Gastroesophageal sphincter (tissue), 4 donors: ENCODE measurements at regions not wholly inside any gene's neighbourhood (a gene's known extent, or its start where the extent isn't known, plus 50 kb on each side); places are given as distances from the start of the nearest gene placed in this dataset.

Source experiments
- ATAC-seq: fragments of 150-250 bp; one replicate; pipeline ENCODE4 v1.9.1; 2016; ENCODE audit warnings: mild to moderate bottlenecking, moderate library complexity
- H3K27ac ChIP-seq, 4 donors: fragments of 200-600 bp; sonication (generic) in 3 of 4; 1 replicate in 3 of 4; 2 replicates in 1 of 4; pipeline ENCODE4 v1.5.1; 2016 to 2019
- H3K27me3 ChIP-seq: fragments of 200-600 bp; sonication (generic); one replicate; pipeline ENCODE4 v1.5.1; 2019
- H3K36me3 ChIP-seq, 2 donors: fragments of 200-600 bp; sonication (generic); one replicate each; pipeline ENCODE4 v1.5.1; 2019; ENCODE audit warnings: control low read depth in 1 of 2
- H3K4me1 ChIP-seq, 3 donors: fragments of 200-600 bp; sonication (generic); 1 replicate in 2 of 3; 2 replicates in 1 of 3; pipeline ENCODE4 v1.5.1; 2016 to 2019; ENCODE audit warnings: control low read depth in 2 of 3
- H3K4me3 ChIP-seq, 2 donors: fragments of 200-600 bp; sonication (generic); one replicate each; pipeline ENCODE4 v1.5.1; 2019; ENCODE audit warnings: mild to moderate bottlenecking in 1 of 2, moderate library complexity in 1 of 2
- H3K9me3 ChIP-seq, 3 donors: fragments of 200-600 bp; sonication (generic); one replicate each; pipeline ENCODE4 v1.5.1; 2017 to 2019; ENCODE audit warnings: control low read depth in 2 of 3
- EP300 ChIP-seq: sonication (generic); formaldehyde crosslinking; IDR thresholded peaks from one replicate; pipeline ENCODE4 v1.6.1; 2017; ENCODE audit warnings: antibody characterized with exemption, mild to moderate bottlenecking
- POLR2A ChIP-seq, 2 donors: fragments of 450-650 bp; IDR thresholded peaks; one replicate each; pipeline ENCODE4 v1.6.1; 2017; ENCODE audit warnings: antibody characterized with exemption in 2 of 2, mild to moderate bottlenecking in 2 of 2, moderate library complexity in 1 of 2
- POLR2AphosphoS5 ChIP-seq: sonication (generic); formaldehyde crosslinking; IDR thresholded peaks from one replicate; pipeline ENCODE4 v1.6.1; 2017; ENCODE audit warnings: antibody characterized with exemption
- WGBS, 2 donors: methylation state at CpG; one replicate each; pipeline ENCODE4 v1.1.5; 2018; ENCODE audit warnings: low coverage in 1 of 2; 5-methylcytosine and 5-hydroxymethylcytosine counted together
- TF ChIP-seq, protein P1 (sequence below), 4 experiments: fragments of 200-600 bp in 2 of 4; fragments of 450-650 bp in 2 of 4; sonication (generic) in 1 of 4; IDR thresholded peaks; one replicate each; pipeline ENCODE4 v1.5.1; 2017 to 2019; ENCODE audit warnings: antibody characterized with exemption in 4 of 4, mild to moderate bottlenecking in 2 of 4, moderate library complexity in 2 of 4

DNA sequence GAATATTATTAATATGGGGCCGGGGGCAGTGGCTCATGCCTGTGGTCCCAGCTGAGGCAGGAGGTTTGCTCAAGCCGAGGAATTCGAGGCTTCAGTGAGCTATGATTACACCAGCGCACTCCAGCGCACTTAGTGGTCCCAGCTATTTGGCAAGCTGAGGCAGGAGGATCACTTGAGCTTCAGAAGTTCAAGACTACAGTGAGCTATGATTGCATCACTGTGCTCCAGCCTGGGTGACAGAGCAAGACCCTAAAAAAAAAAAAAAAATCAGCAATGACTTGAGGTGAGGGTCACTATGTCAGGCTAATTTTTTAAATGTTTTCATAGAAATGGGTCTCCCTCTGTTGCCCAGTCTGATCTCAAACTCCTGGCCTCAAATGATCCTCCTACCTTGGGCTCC, 243.4 kb downstream of the RBM19 start:
- no peak overlapping the region for H3K27ac ChIP-seq
- TF ChIP-seq EP300 (no peak), POLR2AphosphoS5 (no peak), POLR2A (IDR thresholded peaks at IDR 0.05) (no peak)
- TF ChIP-seq, protein P1, sequence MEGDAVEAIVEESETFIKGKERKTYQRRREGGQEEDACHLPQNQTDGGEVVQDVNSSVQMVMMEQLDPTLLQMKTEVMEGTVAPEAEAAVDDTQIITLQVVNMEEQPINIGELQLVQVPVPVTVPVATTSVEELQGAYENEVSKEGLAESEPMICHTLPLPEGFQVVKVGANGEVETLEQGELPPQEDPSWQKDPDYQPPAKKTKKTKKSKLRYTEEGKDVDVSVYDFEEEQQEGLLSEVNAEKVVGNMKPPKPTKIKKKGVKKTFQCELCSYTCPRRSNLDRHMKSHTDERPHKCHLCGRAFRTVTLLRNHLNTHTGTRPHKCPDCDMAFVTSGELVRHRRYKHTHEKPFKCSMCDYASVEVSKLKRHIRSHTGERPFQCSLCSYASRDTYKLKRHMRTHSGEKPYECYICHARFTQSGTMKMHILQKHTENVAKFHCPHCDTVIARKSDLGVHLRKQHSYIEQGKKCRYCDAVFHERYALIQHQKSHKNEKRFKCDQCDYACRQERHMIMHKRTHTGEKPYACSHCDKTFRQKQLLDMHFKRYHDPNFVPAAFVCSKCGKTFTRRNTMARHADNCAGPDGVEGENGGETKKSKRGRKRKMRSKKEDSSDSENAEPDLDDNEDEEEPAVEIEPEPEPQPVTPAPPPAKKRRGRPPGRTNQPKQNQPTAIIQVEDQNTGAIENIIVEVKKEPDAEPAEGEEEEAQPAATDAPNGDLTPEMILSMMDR (IDR thresholded peaks at IDR 0.05) = no peak
- no peaks in the 10 kb centered on the region for H3K4me1 ChIP-seq
- ATAC-seq = no peak
- peaks cover 0 to 8% (median 0%) of the 10 kb centered on the region in 3 donors for H3K9me3 ChIP-seq
- WGBS, 2 donors = no CpG with 5 or more reads among the region's 5 CpGs
- H3K27me3 ChIP-seq = peaks cover 74% of the 10 kb centered on the region
- no peak overlapping the region for H3K4me3 ChIP-seq
- no peaks in the 10 kb centered on the region for H3K36me3 ChIP-seq

DNA sequence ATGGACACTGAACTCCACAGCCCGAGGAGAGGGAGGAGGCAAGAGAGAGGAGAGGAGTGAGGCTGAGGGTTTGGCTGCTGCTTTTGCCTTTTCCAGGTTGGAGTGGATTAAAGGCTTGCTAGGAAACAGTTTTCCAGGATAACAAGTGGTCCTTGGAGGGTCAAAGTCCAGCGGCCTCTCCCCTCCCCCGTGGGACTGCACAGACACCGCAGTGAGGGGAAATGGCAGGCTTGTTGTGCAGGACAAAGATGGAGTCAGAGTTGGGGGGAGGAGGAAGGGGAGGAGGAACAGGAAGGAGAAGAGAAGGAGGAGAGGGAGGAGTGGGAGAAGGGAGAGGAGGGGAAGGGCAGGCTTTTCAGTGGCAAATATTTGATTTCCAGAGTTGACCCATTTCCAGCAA, 245.5 kb downstream of the RBM19 start:
- Histone ChIP-seq H3K36me3 (no peaks in the 10 kb centered on the region), H3K9me3 (peaks cover 0 to 9% (median 0%) of the 10 kb centered on the region in 3 donors), H3K27me3 (peaks cover 66% of the 10 kb centered on the region), H3K4me1 (no peaks in the 10 kb centered on the region), H3K27ac (no peak overlapping the region), H3K4me3 (no peak overlapping the region)
- no peak for ATAC-seq
- 19 to 50% methylated on average over 3 of the region's 4 CpGs for WGBS, 2 donors
- TF ChIP-seq POLR2AphosphoS5 = no peak
- no peak for TF ChIP-seq POLR2A (IDR thresholded peaks at IDR 0.05)
- TF ChIP-seq EP300 = no peak
- TF ChIP-seq, protein P1 (IDR thresholded peaks at IDR 0.05) = no peak

DNA sequence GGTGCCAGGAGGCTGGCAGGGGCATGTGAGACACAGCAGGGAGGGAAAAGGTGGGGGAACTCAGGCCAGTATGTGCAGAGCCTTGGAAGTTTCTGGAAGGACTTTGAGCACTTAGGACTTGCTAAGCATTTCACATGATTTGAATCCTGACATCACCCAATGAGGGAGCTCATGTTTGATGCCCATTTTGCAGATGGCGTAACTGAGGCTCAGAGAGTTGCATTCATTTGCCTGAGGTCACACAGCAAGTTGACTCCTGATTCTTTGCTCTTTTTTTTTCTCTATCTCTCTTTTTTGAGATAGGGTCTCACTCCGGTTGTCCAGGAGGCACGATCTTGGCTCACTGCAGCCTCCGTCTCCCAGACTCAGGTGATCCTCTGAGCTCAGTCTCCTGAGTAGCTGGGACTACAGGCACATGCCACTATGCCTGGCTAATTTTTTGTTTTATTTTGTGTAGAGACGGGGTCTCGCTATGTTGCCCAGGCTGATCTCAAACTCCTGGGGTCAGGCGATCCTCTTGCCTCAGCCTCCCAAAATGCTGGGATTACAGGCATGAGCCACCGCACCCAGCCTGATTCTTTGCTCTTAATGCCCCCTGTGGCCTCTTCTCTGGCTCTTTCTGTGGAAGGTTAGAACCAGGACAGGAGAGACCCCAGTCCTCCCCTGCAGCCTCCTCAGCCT, 246.1 kb downstream of the RBM19 start:
- no peaks in the 10 kb centered on the region for H3K36me3 ChIP-seq
- no peak overlapping the region for H3K27ac ChIP-seq
- peaks cover 0 to 9% (median 0%) of the 10 kb centered on the region in 3 donors for H3K9me3 ChIP-seq
- ATAC-seq = no peak
- no peaks in the 10 kb centered on the region for H3K4me1 ChIP-seq
- H3K4me3 ChIP-seq = no peak overlapping the region
- H3K27me3 ChIP-seq = peaks cover 61% of the 10 kb centered on the region
- WGBS, 2 donors = 79 to 86% methylated on average over 3 of the region's 8 CpGs
- TF ChIP-seq EP300 (no peak), POLR2A (IDR thresholded peaks at IDR 0.05) (no peak)

DNA sequence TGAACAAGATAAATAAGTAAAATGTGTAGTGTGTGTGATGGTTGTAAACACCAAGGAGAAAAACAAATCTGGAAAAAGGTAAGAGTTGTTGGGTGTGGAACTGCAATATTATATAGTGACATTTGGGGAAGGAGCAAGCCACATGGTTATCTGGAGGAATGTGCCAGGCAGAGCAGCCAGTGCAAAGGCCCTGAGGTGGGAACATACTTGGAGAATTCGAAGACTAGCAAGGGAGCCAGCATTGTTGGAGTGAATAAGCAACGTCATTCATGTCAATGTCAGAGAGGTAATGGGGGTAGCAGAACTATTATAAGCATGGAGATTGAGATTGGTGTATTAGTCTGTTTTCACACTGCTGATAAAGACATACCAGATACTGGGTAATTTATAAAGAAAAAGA, 241.5 kb upstream of the LHX5 start:
- Histone ChIP-seq H3K9me3 (peaks cover 0 to 32% (median 0%) of the 10 kb centered on the region in 3 donors), H3K27me3 (peaks cover 21% of the 10 kb centered on the region), H3K4me1 (no peaks in the 10 kb centered on the region), H3K27ac (no peak overlapping the region), H3K36me3 (no peaks in the 10 kb centered on the region), H3K4me3 (no peak overlapping the region)
- WGBS, 2 donors = 60 to 84% methylated on average over 2 of the region's 2 CpGs
- TF ChIP-seq POLR2AphosphoS5 = no peak
- TF ChIP-seq POLR2A (IDR thresholded peaks at IDR 0.05) = no peak
- TF ChIP-seq, protein P1 (IDR thresholded peaks at IDR 0.05) = no peak
- TF ChIP-seq EP300 = no peak
- ATAC-seq = no peak

DNA sequence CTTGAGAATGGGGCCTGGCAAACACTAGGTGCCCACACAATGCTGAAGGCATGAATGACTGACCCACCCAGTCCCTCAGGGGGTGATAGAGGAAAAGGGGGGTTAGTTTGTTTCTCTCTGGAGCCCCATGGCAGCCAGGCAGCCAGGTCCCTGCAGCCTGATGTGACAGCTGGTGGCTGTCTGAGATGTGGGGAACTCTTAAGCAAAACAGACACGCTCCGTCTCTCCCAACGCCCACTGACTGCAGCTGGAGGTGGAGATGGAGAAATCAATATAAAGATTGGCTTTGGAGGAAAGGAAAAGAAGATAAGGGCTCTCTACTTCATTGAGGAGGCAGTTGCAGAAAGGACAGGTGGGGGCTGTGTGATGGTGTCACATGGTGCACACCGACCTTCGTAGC, 240.8 kb upstream of the LHX5 start:
- ATAC-seq = no peak
- 52 to 65% methylated on average over 5 of the region's 5 CpGs for WGBS, 2 donors
- Histone ChIP-seq H3K27ac (no peak overlapping the region), H3K9me3 (peaks cover 0 to 32% (median 0%) of the 10 kb centered on the region in 3 donors), H3K4me1 (no peaks in the 10 kb centered on the region), H3K4me3 (no peak overlapping the region), H3K27me3 (peaks cover 24% of the 10 kb centered on the region), H3K36me3 (no peaks in the 10 kb centered on the region)
- no peak for TF ChIP-seq EP300
- TF ChIP-seq, protein P1 (IDR thresholded peaks at IDR 0.05) = no peak
- no peak for TF ChIP-seq POLR2AphosphoS5
- no peak for TF ChIP-seq POLR2A (IDR thresholded peaks at IDR 0.05)
